K562 (cell line): ENCODE measurements at regions not wholly inside any gene's neighbourhood (a gene's known extent, or its start where the extent isn't known, plus 50 kb on each side); places are given as distances from the start of the nearest gene placed in this dataset.

ENCODE experiments used
- ATAC-seq: fragments of 200-7000 bp; cut with Tn5 transposase; 3 replicates; pipeline ENCODE4 v1.9.1; 2020; ENCODE audit warnings: moderate library complexity
- BruUV-seq: library from RNA; stranded (reverse); fragments of 400-500 nt; replicated peaks from 2 replicates; lab custom pipeline; 2021; lab: Mats Ljungman, UMichigan
- CTCF ChIA-PET: fragments of 300-600 bp; formaldehyde crosslinking; extraction: SDS; loops from one replicate; lab custom pipeline; 2021; ENCODE audit warnings: low intra/inter-chr PET ratio; lab: Yijun Ruan, JAX
- POLR2A ChIA-PET: fragments of 300-600, 350-650 bp; sonication (Branson Sonifier 250); formaldehyde crosslinking; extraction: SDS; loops from one replicate; lab custom pipeline; 2021; ENCODE audit warnings: antibody characterized with exemption, inconsistent platforms; lab: Yijun Ruan, JAX
- DNase-seq, 4 experiments: peaks; one replicate each; pipeline versions ENCODE4 v3.0.0 to v3.0.0-alpha.2; 2011 to 2018; ENCODE audit warnings: low spot score in 3 of 4, mixed read lengths in 3 of 4; ENCODE audit errors: extremely low read depth in 1 of 4
- FAIRE-seq: peaks from 2 replicates; lab custom pipeline; 2011; peaks lifted over from hg19 to GRCh38; lab: Jason Lieb, UNC
- H2AFZ ChIP-seq: 2 replicates; pipeline ENCODE4 v1.6.0; 2011; ENCODE audit warnings: low read depth, low read length, control low read depth, inconsistent platforms
- H3K27ac ChIP-seq: fragments of 200-600 bp; 3 replicates; pipeline ENCODE4 v1.8.0; 2011; ENCODE audit warnings: low read depth, mild to moderate bottlenecking, control low read depth, inconsistent platforms, low read length, moderate library complexity, mixed read lengths; ENCODE audit errors: extremely low read depth
- H3K27me3 ChIP-seq, 2 experiments: fragments of 300-600 bp in 1 of 2; 2 replicates in 1 of 2; 3 replicates in 1 of 2; pipeline versions ENCODE4 v1.6.0 to v1.8.0; 2011; ENCODE audit warnings: inconsistent platforms in 2 of 2, low read length in 2 of 2, mild to moderate bottlenecking in 1 of 2, mixed read lengths in 1 of 2, moderate library complexity in 1 of 2; ENCODE audit not compliant: control insufficient read depth in 2 of 2, insufficient read depth in 2 of 2
- H3K36me3 ChIP-seq: fragments of 300-600 bp; 3 replicates; pipeline ENCODE4 v1.8.0; 2011; ENCODE audit warnings: mild to moderate bottlenecking, low read length, inconsistent platforms; ENCODE audit not compliant: control insufficient read depth, insufficient read depth
- H3K4me1 ChIP-seq, 2 experiments: fragments of 200-600 bp in 1 of 2; replicated peaks in 1 of 2; 2 replicates in 1 of 2; 3 replicates in 1 of 2; pipeline versions ENCODE4 v1.5.1 to v1.8.0; 2011; ENCODE audit warnings: inconsistent platforms in 2 of 2, low read length in 2 of 2, mild to moderate bottlenecking in 1 of 2, mixed read lengths in 1 of 2, moderate library complexity in 1 of 2; ENCODE audit not compliant: control insufficient read depth in 2 of 2, insufficient read depth in 2 of 2
- H3K4me2 ChIP-seq: 2 replicates; pipeline ENCODE4 v1.6.1; 2011; ENCODE audit warnings: low read length, control low read depth, inconsistent platforms, mixed read lengths; ENCODE audit not compliant: insufficient read depth
- H3K4me3 ChIP-seq: fragments of 200-600 bp; sonication (generic), shearing (Covaris generic); 2 replicates; pipeline ENCODE4 v1.5.1; 2016; ENCODE audit warnings: control low read depth, inconsistent platforms
- H3K79me2 ChIP-seq: fragments of 200-600 bp; 3 replicates; pipeline ENCODE4 v1.8.0; 2011; ENCODE audit warnings: low read length, inconsistent platforms; ENCODE audit not compliant: control insufficient read depth, insufficient read depth
- H3K9ac ChIP-seq, 2 experiments: 2 replicates each; pipeline versions ENCODE4 v1.6.0 to v1.6.1; 2011; ENCODE audit warnings: low read depth in 2 of 2, low read length in 2 of 2, control low read depth in 1 of 2, inconsistent platforms in 1 of 2, mild to moderate bottlenecking in 1 of 2, mixed read lengths in 1 of 2; ENCODE audit not compliant: insufficient read depth in 1 of 2
- H3K9me1 ChIP-seq: one replicate; pipeline ENCODE4 v1.6.0; 2011; ENCODE audit warnings: inconsistent platforms, mild to moderate bottlenecking, low read length, moderate library complexity; ENCODE audit not compliant: control insufficient read depth, insufficient read depth
- H3K9me3 ChIP-seq: replicated peaks from 2 replicates; pipeline ENCODE4 v1.5.1; 2011; ENCODE audit warnings: low read depth, low read length, inconsistent platforms; ENCODE audit not compliant: control insufficient read depth, insufficient read depth
- H4K20me1 ChIP-seq: replicated peaks from 2 replicates; pipeline ENCODE4 v1.6.1; 2011; ENCODE audit warnings: low read length, inconsistent platforms, mixed read lengths; ENCODE audit not compliant: control insufficient read depth, insufficient read depth
- HMG20B ChIP-seq: fragments of 250-450 bp; sonication (Bioruptor Pico); IDR thresholded peaks from 2 replicates; pipeline ENCODE4 v1.5.0; 2021; ENCODE audit warnings: mild to moderate bottlenecking
- TFE3 ChIP-seq: fragments of 450-650 bp; formaldehyde crosslinking; IDR thresholded peaks from 2 replicates; pipeline ENCODE4 v1.4.0; 2020; ENCODE audit warnings: mild to moderate bottlenecking, mixed read lengths
- ZNF12 ChIP-seq: sonication (generic); formaldehyde crosslinking; IDR thresholded peaks from 2 replicates; pipeline ENCODE4 v1.4.0; 2020; ENCODE audit warnings: mild to moderate bottlenecking, missing genetic modification reagents
- WGBS: fragments of 100-300 bp; shearing (Covaris generic); methylation state at CpG from one replicate; pipeline ENCODE4 v1.1.6; 2016; ENCODE audit warnings: low coverage, mixed read lengths; ENCODE audit not compliant: insufficient coverage; ENCODE audit errors: missing lambda C conversion rate; 5-methylcytosine and 5-hydroxymethylcytosine counted together
- in situ Hi-C: fragments of 300-500 bp; cut with MboI; formaldehyde crosslinking; loops from 4 replicates; pipeline ENCODE4 v1.15.0; 2018; ENCODE audit warnings: inconsistent platforms, mixed read lengths
- intact Hi-C: fragments of 100-400 bp; cut with micrococcal nuclease; formaldehyde crosslinking; loops from 2 replicates; pipeline ENCODE4 v1.14.2; 2022

DNA sequence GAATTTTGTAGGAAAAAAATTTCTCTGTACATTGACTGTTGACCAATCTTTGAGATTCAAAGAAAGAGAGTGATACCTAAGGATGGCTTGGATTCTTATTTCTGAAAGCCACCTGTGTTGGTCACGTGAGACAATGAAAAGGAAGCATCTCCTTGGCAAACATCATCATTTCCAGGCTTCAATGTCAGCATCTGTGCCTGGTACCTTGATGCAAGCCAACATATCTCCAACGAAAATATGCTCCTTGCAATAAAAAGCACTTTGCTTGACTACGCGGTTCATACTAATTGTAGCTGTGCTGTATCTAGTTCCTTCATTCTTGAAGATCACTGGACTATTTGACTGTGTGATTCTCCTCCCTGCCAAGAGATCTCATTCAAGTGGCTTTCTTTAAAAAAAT is 503.4 kb upstream of the PSMD7 start:
- in situ Hi-C loops, result no loop called here
- Histone ChIP-seq H3K27me3 (0 out of 5 replicates have a peak, but pooled peaks cover 2 to 5% of the 10 kb centered on the region in 2 experiments), H3K4me1 (no peaks in the 10 kb centered on the region), H2AFZ (no peak overlapping the region), H3K4me2 (no peak overlapping the region), H3K27ac (no peak overlapping the region), H3K79me2 (no peaks in the 10 kb centered on the region), H4K20me1 (no peaks in the 10 kb centered on the region), H3K4me3 (no peak overlapping the region), H3K9ac (no peak overlapping the region), H3K9me1 (no peaks in the 10 kb centered on the region), H3K9me3 (no peaks in the 10 kb centered on the region), H3K36me3 (no peaks in the 10 kb centered on the region)
- no TSS peak for BruUV-seq
- TF ChIP-seq ZNF12 (CRISPR knock-in tag), result no peak
- TF ChIP-seq TFE3 (CRISPR knock-in tag), result peak; percentile 35
- FAIRE-seq (no peak), DNase-seq (no peak), ATAC-seq (no peak)
- ChIA-PET CTCF (no interaction called here), POLR2A (no interaction called here)
- intact Hi-C loops, result no loop called here
- WGBS, result 0% methylated on average over 4 of the region's 4 CpGs

DNA sequence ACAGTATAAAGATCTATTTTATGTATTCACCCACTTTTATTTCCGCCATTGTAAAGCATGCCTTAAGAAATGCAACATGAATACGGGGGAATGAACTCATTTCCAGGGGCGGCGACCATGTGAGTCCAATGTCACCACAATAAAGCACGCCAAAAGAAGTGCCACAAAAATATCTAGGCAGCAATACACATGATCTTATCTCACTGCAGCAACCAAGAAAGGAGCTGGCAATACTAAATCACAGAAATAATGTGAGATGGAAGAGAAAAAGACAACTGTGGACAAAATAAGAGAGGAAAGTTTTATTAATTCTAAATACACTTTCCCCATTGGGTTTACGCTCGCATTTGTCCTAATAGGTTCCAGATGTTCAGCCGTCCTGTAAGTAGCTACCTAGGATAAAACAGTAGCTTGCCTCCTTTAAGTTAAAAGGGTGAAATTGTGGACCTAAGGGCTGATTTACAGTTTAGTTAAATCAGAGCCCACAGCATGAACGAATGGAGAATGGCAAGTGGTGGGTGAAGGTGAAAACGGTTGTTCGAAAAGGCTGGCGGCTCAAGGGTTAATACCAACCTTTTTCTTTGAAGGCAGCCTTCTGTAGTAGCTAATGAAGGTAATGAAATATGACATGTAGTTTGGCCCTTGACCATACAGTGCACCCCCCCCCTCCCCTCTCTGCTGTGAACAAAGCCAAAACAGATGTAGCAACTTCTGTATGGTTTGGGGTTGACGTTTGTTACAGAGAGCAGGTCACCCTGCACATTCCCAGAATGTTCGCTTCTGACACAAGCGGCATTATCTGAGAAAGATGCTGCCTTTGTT is 504.2 kb upstream of the PSMD7 start:
- intact Hi-C loops (no loop called here), in situ Hi-C loops (no loop called here)
- DNase-seq (no peak), FAIRE-seq (no peak), ATAC-seq (no peak)
- H3K27me3 ChIP-seq, result 0 out of 5 replicates have a peak, but pooled peaks cover 2 to 5% of the 10 kb centered on the region in 2 experiments
- no peaks in the 10 kb centered on the region for H3K9me3 ChIP-seq
- H4K20me1 ChIP-seq, result no peaks in the 10 kb centered on the region; the same call in 1 of the 2 replicates
- H3K9ac ChIP-seq, result no peak overlapping the region
- no TSS peak for BruUV-seq
- H3K9me1 ChIP-seq, result no peaks in the 10 kb centered on the region
- no peaks in the 10 kb centered on the region for H3K4me1 ChIP-seq
- no peak for TF ChIP-seq HMG20B
- H3K4me3 ChIP-seq, result no peak overlapping the region
- H3K36me3 ChIP-seq, result no peaks in the 10 kb centered on the region
- H3K4me2 ChIP-seq, result no peak overlapping the region
- 1% methylated on average over 14 of the region's 15 CpGs for WGBS
- POLR2A ChIA-PET, result no interaction called here
- CTCF ChIA-PET, result no interaction called here
- no peak overlapping the region for H2AFZ ChIP-seq
- H3K27ac ChIP-seq, result no peak overlapping the region
- no peaks in the 10 kb centered on the region for H3K79me2 ChIP-seq
